GM21447 (cell line): ENCODE measurements at regions not wholly inside any gene's neighbourhood (a gene's known extent, or its start where the extent isn't known, plus 50 kb on each side); places are given as distances from the start of the nearest gene placed in this dataset.
"Not testable (repeated sequence)": the region's sequence is repeated elsewhere in the genome, so short reads cannot be mapped to it uniquely, and the experiment has no call there.

Experiments used
- ATAC-seq: cut with Tn5 transposase; IDR thresholded peaks from one replicate; pipeline ENCODE4 v1.9.1; 2021; ENCODE audit not compliant: unreplicated experiment

- no peak for ATAC-seq
Measured at GRCh38 chr7:116340943-116341907, 130.9 kb downstream of the TES start.

DNA sequence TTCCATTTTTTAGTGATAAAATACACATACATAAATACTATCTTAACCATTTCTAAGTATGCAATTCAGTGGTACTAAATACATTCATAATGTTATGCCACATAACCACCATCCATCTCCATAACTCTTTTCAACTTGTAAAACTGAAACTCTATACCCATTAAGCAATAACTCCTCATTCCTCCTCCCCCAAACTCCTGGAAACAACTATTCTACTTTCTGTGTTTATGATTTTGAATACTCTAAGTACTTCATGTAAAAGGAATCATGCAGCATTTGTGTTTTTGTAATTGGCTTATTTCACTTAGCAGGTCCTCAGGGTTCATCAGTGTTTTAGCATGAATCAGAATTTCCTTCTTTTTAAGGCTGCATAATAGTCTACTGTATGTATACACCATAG lies 131.8 kb downstream of the TES start:
- no peak for ATAC-seq

DNA sequence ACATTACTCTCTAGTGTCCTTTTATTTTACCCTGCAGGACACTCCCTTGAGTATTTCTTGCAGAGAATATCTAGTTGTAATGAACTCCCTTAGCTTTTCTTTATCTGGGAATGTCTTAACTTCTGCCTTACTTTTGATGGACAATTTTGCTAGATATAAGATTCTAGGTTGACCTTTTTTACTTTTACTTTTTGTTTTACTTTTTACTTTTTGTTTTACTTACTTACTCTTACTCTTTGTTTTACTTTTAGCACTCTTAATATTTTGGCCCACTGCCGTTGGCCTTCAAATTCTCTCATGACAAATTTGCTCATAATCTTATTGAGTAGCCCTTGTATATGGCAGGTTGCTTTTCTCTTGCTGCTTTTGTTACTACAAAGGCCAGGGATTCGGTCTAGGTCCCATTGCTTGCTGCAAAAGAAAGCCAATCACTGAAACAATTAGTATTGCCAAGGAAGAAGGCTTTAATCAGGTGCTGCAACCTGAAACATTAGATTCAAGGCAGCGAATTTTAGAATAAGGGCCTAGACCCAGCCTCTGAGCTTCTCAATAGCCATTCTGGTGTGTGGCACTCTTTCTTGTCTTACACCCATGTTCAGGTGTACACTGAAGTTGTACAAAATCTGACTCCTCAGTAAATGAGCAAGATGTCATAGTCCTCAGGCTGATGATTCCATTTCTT lies 137.0 kb downstream of the TES start:
- ATAC-seq = no peak

- no peak for ATAC-seq
Measured at GRCh38 chr7:116348346-116348745, 138.0 kb downstream of the TES start.

DNA sequence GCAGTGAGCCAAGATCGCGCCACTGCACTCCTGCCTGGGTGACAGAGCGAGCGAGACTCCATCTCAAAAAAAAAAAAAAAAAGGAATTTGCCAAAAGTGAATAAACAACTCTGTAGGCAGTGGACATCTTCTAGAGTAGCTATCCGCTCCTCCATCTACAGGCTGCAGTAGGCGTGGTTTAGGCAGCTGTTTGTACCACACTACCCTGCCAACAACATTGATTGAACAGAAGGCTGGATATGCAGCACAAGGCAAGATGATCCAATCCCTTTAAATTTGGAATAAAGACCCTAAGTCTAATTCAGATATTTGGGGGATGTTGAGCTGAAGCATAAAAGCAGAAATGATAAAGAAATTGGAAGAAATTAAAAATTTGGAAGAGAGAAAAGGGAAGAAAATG lies 141.6 kb downstream of the TES start:
- ATAC-seq = no peak

- no peak for ATAC-seq
Measured at GRCh38 chr7:116353647-116354046, 143.3 kb downstream of the TES start.

DNA sequence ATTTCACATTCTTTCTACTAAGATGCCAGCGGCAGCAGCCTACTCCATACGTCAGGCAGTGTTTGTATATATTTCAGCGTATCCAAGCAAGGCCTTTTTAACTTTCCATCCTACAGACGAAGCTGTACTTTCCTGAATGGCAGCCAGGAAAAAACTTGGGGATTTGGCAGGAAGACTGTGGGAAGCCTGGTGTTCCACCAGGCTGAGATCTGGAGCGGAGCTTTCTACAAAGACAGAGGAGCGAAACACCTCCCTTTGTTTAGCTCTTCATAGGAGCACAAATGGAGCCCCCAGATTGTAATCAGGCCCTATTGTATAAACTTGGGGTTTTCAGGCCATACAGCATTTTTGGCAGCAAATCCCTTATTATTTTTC lies 143.8 kb downstream of the TES start:
- ATAC-seq = no peak

DNA sequence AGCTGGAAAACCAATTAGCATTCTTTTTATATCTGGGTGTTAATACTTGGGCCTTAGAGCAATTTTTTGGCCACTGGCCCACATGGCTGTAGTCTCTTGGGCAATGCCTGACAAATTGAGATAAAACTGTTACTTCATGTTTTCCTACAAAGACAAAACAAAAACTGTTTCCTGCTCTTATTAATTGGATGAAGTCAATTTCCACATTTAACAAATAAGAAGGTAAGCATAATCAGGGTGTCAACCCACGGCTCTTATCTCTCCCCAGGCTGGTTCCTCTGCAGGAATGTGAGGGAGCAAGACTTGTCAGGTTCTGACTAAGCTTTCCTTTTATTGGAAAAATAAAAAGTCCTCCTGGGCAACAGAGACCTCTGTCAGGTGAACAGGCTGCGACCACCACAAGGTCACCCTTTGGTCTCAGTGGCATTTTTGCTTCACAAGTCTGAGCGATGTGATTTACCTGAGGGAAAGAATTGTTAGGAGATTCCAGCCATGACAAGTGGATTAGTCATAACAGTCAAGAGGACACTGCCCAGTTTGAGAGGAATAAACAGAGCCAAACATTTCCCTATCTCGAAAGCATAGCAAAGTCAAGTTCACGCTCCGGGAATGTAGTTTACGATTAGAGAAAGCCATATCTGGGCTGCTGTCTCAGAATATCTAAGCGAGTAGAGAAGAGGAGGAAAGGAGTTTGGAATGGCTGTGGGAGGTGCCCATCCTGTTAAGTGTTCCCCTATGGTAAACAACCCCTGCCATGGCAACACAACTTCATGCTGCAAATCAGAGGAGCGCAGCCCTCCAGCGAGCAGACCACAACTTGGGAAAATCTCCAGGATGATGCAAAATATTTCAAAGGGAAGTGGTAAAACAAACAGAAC lies 144.4 kb downstream of the TES start:
- no peak for ATAC-seq

- ATAC-seq = no peak
Measured at GRCh38 chr7:116355424-116355765, 144.1 kb upstream of the CAV2 start.

GRCh38 chr7:116356333-116356965 lies 143.1 kb upstream of the CAV2 start:
- no peak for ATAC-seq

DNA sequence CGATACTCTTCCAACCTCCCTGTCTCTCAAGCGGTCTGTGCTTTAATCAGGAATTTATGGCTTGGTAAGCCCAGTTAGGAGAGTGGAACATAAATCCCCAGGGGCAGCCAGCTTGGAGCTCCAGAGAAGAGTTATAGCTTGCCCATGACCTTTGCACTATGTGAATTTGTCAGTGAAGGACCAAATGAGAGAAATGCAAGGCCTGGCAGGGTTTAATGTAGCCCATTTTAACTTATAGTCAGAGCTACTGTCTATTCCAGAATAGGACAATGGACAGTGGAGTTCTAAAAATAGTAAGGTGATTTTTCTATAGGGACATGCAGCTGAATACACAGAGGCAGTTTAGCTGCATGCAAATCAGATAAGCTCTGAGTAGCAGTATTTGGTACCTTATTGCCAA lies 142.6 kb upstream of the CAV2 start:
- ATAC-seq = no peak

DNA sequence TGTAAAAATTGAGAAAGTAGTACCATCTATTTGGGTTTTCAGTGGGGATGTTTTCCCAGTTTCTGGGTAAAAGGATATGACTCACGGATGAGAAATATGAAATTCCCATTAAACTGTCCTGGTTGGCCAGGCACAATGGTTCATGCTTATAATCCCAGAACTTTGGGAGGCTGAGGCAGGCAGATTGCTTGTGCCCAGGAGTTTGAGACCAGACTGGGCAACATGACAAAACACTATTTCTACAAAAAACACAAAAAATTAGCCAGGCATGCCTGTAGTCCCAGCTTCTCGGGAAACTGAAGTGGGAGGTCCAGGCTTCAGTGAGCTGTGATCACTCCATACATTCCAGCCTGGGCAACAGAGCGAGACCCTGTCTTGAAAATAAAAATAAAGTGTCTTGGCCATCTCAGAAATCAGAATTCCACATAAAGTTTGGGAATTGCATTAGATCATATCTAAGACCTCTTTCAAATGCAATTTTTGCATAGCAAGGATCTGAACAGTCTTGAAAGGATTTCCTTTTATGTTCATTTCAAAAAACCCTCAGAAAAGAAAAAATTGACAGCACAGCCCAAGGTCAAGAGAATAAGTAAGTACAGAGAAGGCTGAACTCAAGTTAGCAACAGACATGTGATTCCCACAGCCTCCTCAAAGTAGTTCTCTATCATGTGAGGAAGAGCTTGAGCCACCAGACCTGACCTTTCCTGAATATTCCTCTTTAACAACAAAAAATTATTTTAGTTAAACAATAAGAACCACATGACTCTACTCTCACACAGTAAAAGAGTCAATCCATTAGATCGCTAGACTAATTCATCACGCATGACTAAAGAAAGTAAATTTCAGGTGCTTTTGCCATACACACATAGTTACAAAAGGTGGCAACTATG lies 141.5 kb upstream of the CAV2 start:
- no peak for ATAC-seq

DNA sequence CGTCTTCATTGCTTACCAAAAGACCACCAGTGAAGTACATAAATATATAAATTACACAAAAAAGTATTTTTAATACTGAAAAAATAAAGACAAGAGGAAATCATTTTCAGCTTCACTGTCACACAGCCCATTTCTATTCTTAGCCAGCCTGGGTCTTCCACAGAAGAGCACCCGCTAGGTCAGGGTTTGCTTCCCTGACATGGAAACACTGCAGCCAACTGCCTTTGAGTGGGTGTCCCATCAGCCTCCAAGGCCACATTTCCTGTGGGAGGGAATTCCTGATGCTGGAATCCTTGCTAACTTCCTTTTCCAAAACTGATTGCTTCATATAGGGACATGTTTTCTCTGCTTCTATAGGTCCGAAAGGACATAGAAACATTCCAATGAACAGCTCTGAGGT lies 137.8 kb upstream of the CAV2 start:
- ATAC-seq = no peak

- no peak for ATAC-seq
Measured at GRCh38 chr7:116363637-116364432, 135.7 kb upstream of the CAV2 start.

GRCh38 chr7:116364469-116364868 lies 135.1 kb upstream of the CAV2 start:
- ATAC-seq = no peak

DNA sequence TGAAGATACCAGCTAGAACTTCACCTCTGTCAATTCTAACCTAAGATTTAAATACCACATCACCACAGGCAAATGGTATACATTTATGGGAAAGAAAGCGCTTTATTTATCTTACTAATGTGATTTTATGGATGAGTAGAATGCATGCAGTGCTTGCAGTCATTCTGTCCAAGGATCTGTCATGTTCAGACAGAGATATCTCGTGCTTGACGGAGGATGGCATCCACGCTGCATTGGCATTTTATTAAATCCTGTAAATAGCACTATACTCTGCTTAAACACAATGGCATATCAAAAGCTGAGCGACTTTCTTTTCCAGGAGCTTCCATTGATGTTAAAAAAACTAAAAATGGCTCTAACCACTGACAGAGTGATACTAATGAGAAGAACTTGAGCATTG lies 133.7 kb upstream of the CAV2 start:
- no peak for ATAC-seq

DNA sequence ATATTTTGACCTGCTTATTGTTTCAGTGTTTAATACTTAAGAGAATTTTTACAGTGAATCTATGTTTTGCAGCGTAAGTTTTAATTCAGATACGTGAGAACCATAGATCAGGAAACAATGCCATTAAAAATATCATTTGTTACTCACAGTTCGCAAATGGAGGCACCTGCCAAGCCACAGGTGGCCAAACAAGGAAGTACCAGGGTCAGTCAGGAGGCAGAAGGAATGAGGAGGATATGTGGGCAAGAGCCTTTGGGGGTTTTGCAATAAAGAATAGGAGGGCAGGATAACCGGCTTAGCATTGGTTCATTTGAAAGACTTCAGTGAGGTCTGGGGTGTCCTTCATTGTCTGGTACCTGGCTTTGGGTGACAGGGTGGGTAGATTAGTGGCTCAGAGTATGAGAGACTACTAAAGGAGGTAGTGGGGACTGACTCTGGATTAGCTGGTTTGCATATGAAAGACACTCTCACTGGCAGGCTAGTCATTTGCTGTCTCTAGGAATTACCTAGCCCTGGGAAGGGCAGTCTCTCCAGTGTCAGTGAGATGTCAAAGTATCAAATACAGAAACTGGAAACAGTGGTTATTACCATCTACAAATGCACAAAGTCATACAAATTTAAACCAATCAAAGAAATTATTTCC lies 132.2 kb upstream of the CAV2 start:
- ATAC-seq = no peak

GRCh38 chr7:116368965-116369364 lies 130.6 kb upstream of the CAV2 start:
- ATAC-seq = no peak

DNA sequence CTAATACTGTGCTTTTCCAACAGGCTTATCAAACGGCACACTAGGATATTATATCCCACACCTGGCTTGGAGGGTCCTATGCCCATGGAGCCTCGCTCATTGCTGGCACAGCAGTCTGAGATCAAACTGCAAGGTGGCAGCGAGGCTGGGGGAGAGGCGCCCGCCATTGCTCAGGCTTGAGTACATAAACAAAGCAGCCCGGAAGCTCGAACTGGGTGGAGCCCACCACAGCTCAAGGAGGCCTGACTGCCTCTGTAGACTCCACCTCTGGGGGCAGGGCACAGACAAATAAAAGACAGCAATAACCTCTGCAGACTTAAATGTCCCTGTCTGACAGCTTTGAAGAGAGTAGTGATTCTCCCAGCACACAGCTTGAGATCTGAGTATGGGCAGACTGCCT lies 128.0 kb upstream of the CAV2 start:
- not testable (repeated sequence) for ATAC-seq
